ENCODE measurements at regions not wholly inside any gene's neighbourhood (a gene's known extent, or its start where the extent isn't known, plus 50 kb on each side); places are given as distances from the start of the nearest gene placed in this dataset.

GRCh38 chr13:37443538-37443937 lies 155.0 kb downstream of the POSTN start:
- 39% methylated on average over 1 of the region's 1 CpG for WGBS (ENCODE audit: low lambda C conversion rate, missing lambda C conversion rate)
- Histone ChIP-seq H3K4me1 (ENCODE audit: insufficient read depth) (peaks cover 12% of the 10 kb centered on the region), H2AFZ (no peak overlapping the region), H3K9me3 (ENCODE audit: low read depth) (no peaks in the 10 kb centered on the region), H3K4me2 (no peak overlapping the region), H3K27ac (no peak overlapping the region), H3K27me3 (no peaks in the 10 kb centered on the region), H3K36me3 (replicated peaks; ENCODE audit: insufficient read depth, low read depth) (no peaks in the 10 kb centered on the region), H3K4me3 (no peak overlapping the region), H3K79me2 (no peaks in the 10 kb centered on the region), H3K9me2 (replicated peaks; ENCODE audit: insufficient read depth) (no peaks in the 10 kb centered on the region), H4K20me1 (ENCODE audit: insufficient read depth, poor library complexity, severe bottlenecking) (no peaks in the 10 kb centered on the region)
- TF ChIP-seq CTCF (IDR thresholded peaks at IDR 0.05; ENCODE audit: poor library complexity), result no peak
- TF ChIP-seq EZH2 (IDR thresholded peaks at IDR 0.05; ENCODE audit: borderline replicate concordance), result no peak
- TF ChIP-seq EZH2phosphoT487 (IDR thresholded peaks at IDR 0.05; ENCODE audit: low read depth, severe bottlenecking, unreplicated experiment), result no peak
- DNase-seq (ENCODE audit: low spot score), result no peak

- no peak overlapping the region for H2AFZ ChIP-seq
- TF ChIP-seq CTCF (IDR thresholded peaks at IDR 0.05; ENCODE audit: poor library complexity), result no peak
- TF ChIP-seq EZH2 (IDR thresholded peaks at IDR 0.05; ENCODE audit: borderline replicate concordance), result no peak
- no peak for TF ChIP-seq EZH2phosphoT487 (IDR thresholded peaks at IDR 0.05; ENCODE audit: low read depth, severe bottlenecking, unreplicated experiment)
- H3K79me2 ChIP-seq, result no peaks in the 10 kb centered on the region
- no peak overlapping the region for H3K27ac ChIP-seq
- WGBS (ENCODE audit: low lambda C conversion rate, missing lambda C conversion rate), result 100% methylated on average over 1 of the region's 1 CpG
- DNase-seq (ENCODE audit: low spot score), result no peak
- H3K36me3 ChIP-seq (replicated peaks; ENCODE audit: insufficient read depth, low read depth), result no peaks in the 10 kb centered on the region
- peaks cover 12% of the 10 kb centered on the region for H3K4me1 ChIP-seq (ENCODE audit: insufficient read depth)
- no peaks in the 10 kb centered on the region for H4K20me1 ChIP-seq (ENCODE audit: insufficient read depth, poor library complexity, severe bottlenecking)
- H3K4me3 ChIP-seq, result no peak overlapping the region
- no peaks in the 10 kb centered on the region for H3K9me2 ChIP-seq (replicated peaks; ENCODE audit: insufficient read depth)
- no peaks in the 10 kb centered on the region for H3K27me3 ChIP-seq
- H3K9me3 ChIP-seq (ENCODE audit: low read depth), result no peaks in the 10 kb centered on the region
- H3K4me2 ChIP-seq, result no peak overlapping the region
Measured at GRCh38 chr13:37442996-37443395, 155.6 kb downstream of the POSTN start.

- no peak for DNase-seq (ENCODE audit: low spot score)
- Histone ChIP-seq H3K27ac (no peak overlapping the region), H3K4me3 (no peak overlapping the region), H3K4me1 (ENCODE audit: insufficient read depth) (no peaks in the 10 kb centered on the region), H4K20me1 (ENCODE audit: insufficient read depth, poor library complexity, severe bottlenecking) (no peaks in the 10 kb centered on the region), H3K36me3 (replicated peaks; ENCODE audit: insufficient read depth, low read depth) (no peaks in the 10 kb centered on the region), H3K9me3 (ENCODE audit: low read depth) (no peaks in the 10 kb centered on the region), H3K79me2 (no peaks in the 10 kb centered on the region), H2AFZ (no peak overlapping the region), H3K9me2 (replicated peaks; ENCODE audit: insufficient read depth) (no peaks in the 10 kb centered on the region), H3K4me2 (no peak overlapping the region), H3K27me3 (no peaks in the 10 kb centered on the region)
- TF ChIP-seq EZH2 (IDR thresholded peaks at IDR 0.05; ENCODE audit: borderline replicate concordance), result no peak
- TF ChIP-seq EZH2phosphoT487 (IDR thresholded peaks at IDR 0.05; ENCODE audit: low read depth, severe bottlenecking, unreplicated experiment), result no peak
- no peak for TF ChIP-seq CTCF (IDR thresholded peaks at IDR 0.05; ENCODE audit: poor library complexity)
- 71% methylated on average over 1 of the region's 1 CpG for WGBS (ENCODE audit: low lambda C conversion rate, missing lambda C conversion rate)
Measured at GRCh38 chr13:37435881-37436280, 162.7 kb downstream of the POSTN start.

- no peak for DNase-seq (ENCODE audit: low spot score)
- WGBS (ENCODE audit: low lambda C conversion rate, missing lambda C conversion rate), result 92% methylated on average over 1 of the region's 1 CpG
- H3K79me2 ChIP-seq, result no peaks in the 10 kb centered on the region
- H3K9me3 ChIP-seq (ENCODE audit: low read depth), result no peaks in the 10 kb centered on the region
- no peaks in the 10 kb centered on the region for H4K20me1 ChIP-seq (ENCODE audit: insufficient read depth, poor library complexity, severe bottlenecking)
- no peaks in the 10 kb centered on the region for H3K36me3 ChIP-seq (replicated peaks; ENCODE audit: insufficient read depth, low read depth)
- TF ChIP-seq EZH2 (IDR thresholded peaks at IDR 0.05; ENCODE audit: borderline replicate concordance), result no peak
- no peak for TF ChIP-seq EZH2phosphoT487 (IDR thresholded peaks at IDR 0.05; ENCODE audit: low read depth, severe bottlenecking, unreplicated experiment)
- TF ChIP-seq CTCF (IDR thresholded peaks at IDR 0.05; ENCODE audit: poor library complexity), result no peak
- H3K27me3 ChIP-seq, result no peaks in the 10 kb centered on the region
- H3K4me3 ChIP-seq, result no peak overlapping the region
- H3K4me1 ChIP-seq (ENCODE audit: insufficient read depth), result no peaks in the 10 kb centered on the region
- H2AFZ ChIP-seq, result no peak overlapping the region
- no peak overlapping the region for H3K4me2 ChIP-seq
- H3K9me2 ChIP-seq (replicated peaks; ENCODE audit: insufficient read depth), result no peaks in the 10 kb centered on the region
- H3K27ac ChIP-seq, result no peak overlapping the region
Measured at GRCh38 chr13:37433086-37433485, 165.5 kb downstream of the POSTN start.

Data from hepatocyte (in vitro differentiated cells).